HG02840 (cell line): ENCODE measurements at regions not wholly inside any gene's neighbourhood (a gene's known extent, or its start where the extent isn't known, plus 50 kb on each side); places are given as distances from the start of the nearest gene placed in this dataset.
"Not testable (repeated sequence)": the region's sequence is repeated elsewhere in the genome, so short reads cannot be mapped to it uniquely, and the experiment has no call there.

Source experiments
- ATAC-seq: cut with Tn5 transposase; IDR thresholded peaks from one replicate; pipeline ENCODE4 v1.9.1; 2021; ENCODE audit warnings: mild to moderate bottlenecking, moderate library complexity, moderate number of reproducible peaks; ENCODE audit not compliant: unreplicated experiment, low FRiP score

- ATAC-seq, result no peak
Measured at GRCh38 chr4:164526933-164527583, 226.9 kb upstream of the SMIM31 start.

GRCh38 chr4:164529058-164529457, 224.9 kb upstream of the SMIM31 start:
- ATAC-seq, result no peak

- ATAC-seq, result no peak
Measured at GRCh38 chr4:164529486-164529885, 224.4 kb upstream of the SMIM31 start.

GRCh38 chr4:164531336-164531735, 222.6 kb upstream of the SMIM31 start:
- ATAC-seq, result no peak

- no peak for ATAC-seq
Measured at GRCh38 chr4:164536814-164537213, 217.1 kb upstream of the SMIM31 start.

- no peak for ATAC-seq
Measured at GRCh38 chr4:164538097-164538496, 215.8 kb upstream of the SMIM31 start.

GRCh38 chr4:164540987-164541386, 212.9 kb upstream of the SMIM31 start:
- ATAC-seq, result no peak

GRCh38 chr4:164542431-164542830, 211.5 kb upstream of the SMIM31 start:
- ATAC-seq, result no peak

GRCh38 chr4:164550989-164551712, 202.8 kb upstream of the SMIM31 start:
- no peak for ATAC-seq

GRCh38 chr4:164551713-164552040, 202.3 kb upstream of the SMIM31 start:
- ATAC-seq, result no peak

GRCh38 chr4:164571593-164572390, 182.1 kb upstream of the SMIM31 start:
- ATAC-seq, result no peak

GRCh38 chr4:164572877-164573279, 181.1 kb upstream of the SMIM31 start:
- ATAC-seq, result no peak

- ATAC-seq, result no peak
Measured at GRCh38 chr4:164575861-164576260, 178.1 kb upstream of the SMIM31 start.

GRCh38 chr4:164579270-164579942, 174.5 kb upstream of the SMIM31 start:
- no peak for ATAC-seq

- ATAC-seq, result no peak
Measured at GRCh38 chr4:164591666-164592065, 162.3 kb upstream of the SMIM31 start.

- no peak for ATAC-seq
Measured at GRCh38 chr4:164595751-164596150, 158.2 kb upstream of the SMIM31 start.

GRCh38 chr4:164596318-164596878, 157.5 kb upstream of the SMIM31 start:
- no peak for ATAC-seq

GRCh38 chr4:164596927-164597326, 157.0 kb upstream of the SMIM31 start:
- ATAC-seq, result no peak

GRCh38 chr4:164601653-164602052, 152.3 kb upstream of the SMIM31 start:
- no peak for ATAC-seq

GRCh38 chr4:164605791-164606190, 148.1 kb upstream of the SMIM31 start:
- not testable (repeated sequence) for ATAC-seq

GRCh38 chr4:164606478-164606877, 147.5 kb upstream of the SMIM31 start:
- peak; percentile 97 for ATAC-seq
